ENCODE measurements at regions not wholly inside any gene's neighbourhood (a gene's known extent, or its start where the extent isn't known, plus 50 kb on each side); places are given as distances from the start of the nearest gene placed in this dataset.

DNA sequence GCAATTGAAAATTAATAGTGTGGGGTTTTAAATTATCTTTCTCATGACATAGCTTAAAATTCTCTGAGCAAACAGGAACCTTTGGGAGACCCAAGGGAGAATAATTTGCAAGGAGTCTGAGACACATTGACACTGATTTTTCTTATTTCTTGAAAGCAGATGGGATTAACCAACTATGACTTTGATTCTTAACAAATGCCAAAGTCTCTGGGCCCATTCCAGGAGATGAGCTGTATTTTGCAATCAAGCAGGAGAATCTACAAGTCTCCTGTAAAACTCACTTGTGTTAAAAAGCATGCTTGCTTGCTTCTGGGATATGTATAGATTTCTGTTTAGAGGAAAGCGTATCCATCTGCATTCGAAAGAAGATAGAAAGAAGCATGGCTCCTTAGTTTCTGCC, 71.3 kb upstream of the STT3B start:
- H3K4me1 ChIP-seq (ENCODE audit: control insufficient read depth in 1 of 2, insufficient read depth in 2 of 2, low read length in 2 of 2) = no peaks in the 10 kb centered on the region
- H3K9me3 ChIP-seq (ENCODE audit: control insufficient read depth in 1 of 2, insufficient read depth in 1 of 2, low read depth in 1 of 2, low read length in 2 of 2) = no peaks in the 10 kb centered on the region
- no peak overlapping the region for H3K27ac ChIP-seq (ENCODE audit: low read depth, low read length)
- no peak overlapping the region for H3K4me2 ChIP-seq (ENCODE audit: low read length)
- no TSS peak for BruUV-seq (replicated peaks)
- no peaks in the 10 kb centered on the region for H3K9me2 ChIP-seq (ENCODE audit: insufficient read depth)
- ChIA-PET CTCF (no interaction called here), POLR2A (no interaction called here), RAD21 (ENCODE audit: low non-redundant PET in 1 of 2, low total read pairs in 2 of 2, uncharacterized antibody in 2 of 2, unreplicated experiment in 2 of 2) (no interaction called here)
- DNase-seq (ENCODE audit: low read depth, low spot score) = no peak
- no peak for ATAC-seq
- intact Hi-C loops (cut with micrococcal nuclease) = no loop called here
- H3K79me2 ChIP-seq (ENCODE audit: insufficient read depth, low read length) = no peaks in the 10 kb centered on the region
- H3K4me3 ChIP-seq (replicated peaks in 1 of 2; ENCODE audit: low read depth in 1 of 2, low read length in 2 of 2) = no peak overlapping the region
- no peaks in the 10 kb centered on the region for H3K36me3 ChIP-seq (ENCODE audit: control insufficient read depth in 1 of 2, insufficient read depth in 2 of 2, low read length in 2 of 2)
- no peak overlapping the region for H2AFZ ChIP-seq (ENCODE audit: low read depth, low read length, poor library complexity, severe bottlenecking)
- H3K27me3 ChIP-seq (ENCODE audit: insufficient read depth, low read length) = no peaks in the 10 kb centered on the region
- H3K9ac ChIP-seq (ENCODE audit: low read length) = no peak overlapping the region
- no peaks in the 10 kb centered on the region for H4K20me1 ChIP-seq (ENCODE audit: insufficient read depth)
- no peak for TF ChIP-seq SP1 (IDR thresholded peaks at IDR 0.05; ENCODE audit: low read depth)
- TF ChIP-seq, protein P1, sequence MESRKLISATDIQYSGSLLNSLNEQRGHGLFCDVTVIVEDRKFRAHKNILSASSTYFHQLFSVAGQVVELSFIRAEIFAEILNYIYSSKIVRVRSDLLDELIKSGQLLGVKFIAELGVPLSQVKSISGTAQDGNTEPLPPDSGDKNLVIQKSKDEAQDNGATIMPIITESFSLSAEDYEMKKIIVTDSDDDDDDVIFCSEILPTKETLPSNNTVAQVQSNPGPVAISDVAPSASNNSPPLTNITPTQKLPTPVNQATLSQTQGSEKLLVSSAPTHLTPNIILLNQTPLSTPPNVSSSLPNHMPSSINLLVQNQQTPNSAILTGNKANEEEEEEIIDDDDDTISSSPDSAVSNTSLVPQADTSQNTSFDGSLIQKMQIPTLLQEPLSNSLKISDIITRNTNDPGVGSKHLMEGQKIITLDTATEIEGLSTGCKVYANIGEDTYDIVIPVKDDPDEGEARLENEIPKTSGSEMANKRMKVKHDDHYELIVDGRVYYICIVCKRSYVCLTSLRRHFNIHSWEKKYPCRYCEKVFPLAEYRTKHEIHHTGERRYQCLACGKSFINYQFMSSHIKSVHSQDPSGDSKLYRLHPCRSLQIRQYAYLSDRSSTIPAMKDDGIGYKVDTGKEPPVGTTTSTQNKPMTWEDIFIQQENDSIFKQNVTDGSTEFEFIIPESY (IDR thresholded peaks at IDR 0.05; ENCODE audit: extremely low read depth, insufficient replicate concordance, low read length) = no peak
- TF ChIP-seq, protein P2, sequence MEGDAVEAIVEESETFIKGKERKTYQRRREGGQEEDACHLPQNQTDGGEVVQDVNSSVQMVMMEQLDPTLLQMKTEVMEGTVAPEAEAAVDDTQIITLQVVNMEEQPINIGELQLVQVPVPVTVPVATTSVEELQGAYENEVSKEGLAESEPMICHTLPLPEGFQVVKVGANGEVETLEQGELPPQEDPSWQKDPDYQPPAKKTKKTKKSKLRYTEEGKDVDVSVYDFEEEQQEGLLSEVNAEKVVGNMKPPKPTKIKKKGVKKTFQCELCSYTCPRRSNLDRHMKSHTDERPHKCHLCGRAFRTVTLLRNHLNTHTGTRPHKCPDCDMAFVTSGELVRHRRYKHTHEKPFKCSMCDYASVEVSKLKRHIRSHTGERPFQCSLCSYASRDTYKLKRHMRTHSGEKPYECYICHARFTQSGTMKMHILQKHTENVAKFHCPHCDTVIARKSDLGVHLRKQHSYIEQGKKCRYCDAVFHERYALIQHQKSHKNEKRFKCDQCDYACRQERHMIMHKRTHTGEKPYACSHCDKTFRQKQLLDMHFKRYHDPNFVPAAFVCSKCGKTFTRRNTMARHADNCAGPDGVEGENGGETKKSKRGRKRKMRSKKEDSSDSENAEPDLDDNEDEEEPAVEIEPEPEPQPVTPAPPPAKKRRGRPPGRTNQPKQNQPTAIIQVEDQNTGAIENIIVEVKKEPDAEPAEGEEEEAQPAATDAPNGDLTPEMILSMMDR (IDR thresholded peaks at IDR 0.05 in 2 of 3, conservative IDR thresholded peaks at IDR 0.05 in 1 of 3; ENCODE audit: borderline replicate concordance in 1 of 3, insufficient read depth in 1 of 3, low read depth in 2 of 3, low read length in 2 of 3) = no peak
- no peak for TF ChIP-seq EZH2phosphoT487 (IDR thresholded peaks at IDR 0.05; ENCODE audit: borderline replicate concordance)

DNA sequence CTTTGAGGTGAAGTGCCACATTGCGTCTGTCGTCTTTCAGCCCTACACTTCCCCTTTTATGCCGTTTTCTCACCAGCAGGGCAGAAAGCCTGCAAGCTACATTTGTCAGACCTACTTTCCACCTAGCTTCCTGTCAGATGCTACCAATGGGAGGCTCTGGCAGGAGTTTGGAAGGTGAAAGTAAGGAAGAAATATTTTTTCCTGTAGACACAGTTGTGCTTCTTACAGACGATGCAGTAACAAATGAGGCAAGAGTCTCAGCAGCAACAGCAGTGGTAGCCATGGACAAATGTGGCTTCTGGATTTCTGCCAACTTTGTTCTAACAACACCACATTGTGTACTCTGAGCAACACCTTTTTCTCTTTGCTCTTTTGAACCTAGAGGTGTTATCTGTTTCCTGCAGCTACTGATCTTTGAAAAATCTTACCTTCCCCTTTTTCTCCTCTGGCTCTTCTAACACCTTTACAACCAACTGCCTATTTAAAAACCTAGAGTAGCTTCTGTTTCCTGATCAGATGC, 70.6 kb upstream of the STT3B start:
- H3K27me3 ChIP-seq (ENCODE audit: insufficient read depth, low read length) = no peaks in the 10 kb centered on the region
- no peaks in the 10 kb centered on the region for H3K9me3 ChIP-seq (ENCODE audit: control insufficient read depth in 1 of 2, insufficient read depth in 1 of 2, low read depth in 1 of 2, low read length in 2 of 2)
- BruUV-seq (replicated peaks) = no TSS peak
- H3K27ac ChIP-seq (ENCODE audit: low read depth, low read length) = no peak overlapping the region
- H3K4me1 ChIP-seq (ENCODE audit: control insufficient read depth in 1 of 2, insufficient read depth in 2 of 2, low read length in 2 of 2) = no peaks in the 10 kb centered on the region
- H2AFZ ChIP-seq (ENCODE audit: low read depth, low read length, poor library complexity, severe bottlenecking) = no peak overlapping the region
- H3K36me3 ChIP-seq (ENCODE audit: control insufficient read depth in 1 of 2, insufficient read depth in 2 of 2, low read length in 2 of 2) = no peaks in the 10 kb centered on the region
- ATAC-seq (no peak), DNase-seq (ENCODE audit: low read depth, low spot score) (no peak)
- RAD21 ChIA-PET (ENCODE audit: low non-redundant PET in 1 of 2, low total read pairs in 2 of 2, uncharacterized antibody in 2 of 2, unreplicated experiment in 2 of 2) = no interaction called here
- POLR2A ChIA-PET = no interaction called here
- no peaks in the 10 kb centered on the region for H4K20me1 ChIP-seq (ENCODE audit: insufficient read depth)
- intact Hi-C loops (cut with micrococcal nuclease) = no loop called here
- H3K79me2 ChIP-seq (ENCODE audit: insufficient read depth, low read length) = no peaks in the 10 kb centered on the region
- no peaks in the 10 kb centered on the region for H3K9me2 ChIP-seq (ENCODE audit: insufficient read depth)
- H3K4me3 ChIP-seq (replicated peaks in 1 of 2; ENCODE audit: low read depth in 1 of 2, low read length in 2 of 2) = no peak overlapping the region
- CTCF ChIA-PET = no interaction called here
- H3K4me2 ChIP-seq (ENCODE audit: low read length) = no peak overlapping the region
- H3K9ac ChIP-seq (ENCODE audit: low read length) = no peak overlapping the region
- TF ChIP-seq, protein P1 (IDR thresholded peaks at IDR 0.05; ENCODE audit: extremely low read depth, insufficient replicate concordance, low read length) = no peak
- TF ChIP-seq SP1 (IDR thresholded peaks at IDR 0.05; ENCODE audit: low read depth) (no peak), YY1 (IDR thresholded peaks at IDR 0.05; ENCODE audit: extremely low read depth, insufficient replicate concordance, low read depth, low read length) (no peak), ELF1 (IDR thresholded peaks at IDR 0.05; ENCODE audit: borderline replicate concordance, low read depth) (no peak), CEBPB (IDR thresholded peaks at IDR 0.05; ENCODE audit: low read depth) (no peak)
- TF ChIP-seq, protein P3, sequence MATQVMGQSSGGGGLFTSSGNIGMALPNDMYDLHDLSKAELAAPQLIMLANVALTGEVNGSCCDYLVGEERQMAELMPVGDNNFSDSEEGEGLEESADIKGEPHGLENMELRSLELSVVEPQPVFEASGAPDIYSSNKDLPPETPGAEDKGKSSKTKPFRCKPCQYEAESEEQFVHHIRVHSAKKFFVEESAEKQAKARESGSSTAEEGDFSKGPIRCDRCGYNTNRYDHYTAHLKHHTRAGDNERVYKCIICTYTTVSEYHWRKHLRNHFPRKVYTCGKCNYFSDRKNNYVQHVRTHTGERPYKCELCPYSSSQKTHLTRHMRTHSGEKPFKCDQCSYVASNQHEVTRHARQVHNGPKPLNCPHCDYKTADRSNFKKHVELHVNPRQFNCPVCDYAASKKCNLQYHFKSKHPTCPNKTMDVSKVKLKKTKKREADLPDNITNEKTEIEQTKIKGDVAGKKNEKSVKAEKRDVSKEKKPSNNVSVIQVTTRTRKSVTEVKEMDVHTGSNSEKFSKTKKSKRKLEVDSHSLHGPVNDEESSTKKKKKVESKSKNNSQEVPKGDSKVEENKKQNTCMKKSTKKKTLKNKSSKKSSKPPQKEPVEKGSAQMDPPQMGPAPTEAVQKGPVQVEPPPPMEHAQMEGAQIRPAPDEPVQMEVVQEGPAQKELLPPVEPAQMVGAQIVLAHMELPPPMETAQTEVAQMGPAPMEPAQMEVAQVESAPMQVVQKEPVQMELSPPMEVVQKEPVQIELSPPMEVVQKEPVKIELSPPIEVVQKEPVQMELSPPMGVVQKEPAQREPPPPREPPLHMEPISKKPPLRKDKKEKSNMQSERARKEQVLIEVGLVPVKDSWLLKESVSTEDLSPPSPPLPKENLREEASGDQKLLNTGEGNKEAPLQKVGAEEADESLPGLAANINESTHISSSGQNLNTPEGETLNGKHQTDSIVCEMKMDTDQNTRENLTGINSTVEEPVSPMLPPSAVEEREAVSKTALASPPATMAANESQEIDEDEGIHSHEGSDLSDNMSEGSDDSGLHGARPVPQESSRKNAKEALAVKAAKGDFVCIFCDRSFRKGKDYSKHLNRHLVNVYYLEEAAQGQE (IDR thresholded peaks at IDR 0.05; ENCODE audit: low read depth) = no peak

Data from HCT116 (cell line).